ENCODE measurements at regions not wholly inside any gene's neighbourhood (a gene's known extent, or its start where the extent isn't known, plus 50 kb on each side); places are given as distances from the start of the nearest gene placed in this dataset.

DNA sequence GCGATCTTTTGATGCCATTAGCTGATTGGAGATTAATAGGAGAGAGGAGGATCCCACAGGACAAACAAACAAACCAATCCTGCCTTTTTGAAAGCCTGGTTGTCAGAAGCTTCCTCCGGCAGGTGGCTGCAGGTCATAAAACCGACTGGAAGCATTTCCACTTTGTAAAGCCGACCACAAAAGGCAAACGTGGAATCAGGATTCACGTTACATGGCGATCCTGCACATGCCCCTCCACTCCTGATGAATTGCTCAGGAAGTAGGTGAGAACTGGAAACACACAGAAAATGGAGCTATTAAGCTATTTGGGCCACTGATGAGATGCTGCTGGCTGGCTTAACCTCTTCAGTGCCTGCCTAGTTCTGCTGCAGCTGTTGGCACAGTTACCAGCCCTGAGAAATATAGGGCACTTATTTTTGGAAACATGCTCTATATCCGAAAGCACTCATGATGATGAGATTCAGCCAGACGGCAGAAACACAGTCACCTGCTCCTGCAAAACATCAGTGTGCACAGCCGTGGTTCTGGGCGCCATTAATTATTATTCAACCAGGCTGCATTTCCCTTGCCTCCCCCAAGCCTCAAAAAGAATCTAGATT, 110.3 kb upstream of the ST6GAL2 start:
- TF ChIP-seq CTCF (conservative IDR thresholded peaks at IDR 0.05; ENCODE audit: low read length) (no peak), EZH2phosphoT487 (IDR thresholded peaks at IDR 0.05; ENCODE audit: borderline replicate concordance, low read depth, low read length) (no peak)
